ENCODE measurements at regions not wholly inside any gene's neighbourhood (a gene's known extent, or its start where the extent isn't known, plus 50 kb on each side); places are given as distances from the start of the nearest gene placed in this dataset.

DNA sequence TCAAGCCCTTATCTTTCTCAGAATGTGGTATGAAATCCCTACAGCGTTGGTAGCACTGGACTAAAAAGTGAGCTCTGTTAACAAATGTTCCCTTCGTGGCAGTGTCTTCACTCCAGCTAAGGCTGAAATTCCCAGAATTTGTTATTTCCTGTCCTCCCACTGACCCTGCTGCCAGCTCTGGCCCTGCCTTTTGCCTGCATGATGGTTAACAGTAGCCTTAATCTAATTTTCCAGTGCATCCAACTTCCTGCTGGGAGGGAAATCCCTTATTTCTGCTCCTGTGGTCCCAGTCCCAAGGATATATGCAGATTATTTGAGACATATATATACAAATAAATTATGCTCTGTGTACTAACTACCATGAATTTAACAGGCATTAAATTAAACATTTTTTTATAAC, 157.2 kb upstream of the CARMIL1 start (continued):
- TF ChIP-seq ZNF607 (CRISPR knock-in tag; IDR thresholded peaks at IDR 0.05; ENCODE audit: borderline replicate concordance) (no peak), EHMT2 (IDR thresholded peaks at IDR 0.05; ENCODE audit: borderline replicate concordance, low read depth, low read length) (no peak), GATAD2A (CRISPR knock-in tag; IDR thresholded peaks at IDR 0.05) (no peak), ZNF709 (CRISPR knock-in tag; IDR thresholded peaks at IDR 0.05) (no peak)

GRCh38 chr6:25122622-25123237, 156.4 kb upstream of the CARMIL1 start:
- H3K27ac ChIP-seq (ENCODE audit: extremely low read length, insufficient read depth, low read length) = no peak overlapping the region
- DNase-seq (ENCODE audit: low spot score) = no peak
- ATAC-seq = no peak
- no peak overlapping the region for H2AFZ ChIP-seq (ENCODE audit: low read length)
- intact Hi-C loops (cut with micrococcal nuclease; ENCODE audit: unreplicated experiment) (no loop called here), in situ Hi-C loops (cut with HindIII; ENCODE audit: extremely low pct_ligation_motif_present, low pct_unique_long_range_greater_than_20kb) (no loop called here)
- ChIA-PET CTCF (ENCODE audit: low intra/inter-chr PET ratio, low total read pairs) (no interaction called here), POLR2A (no interaction called here)
- whole genome bisulfite sequencing (ENCODE audit: low lambda C conversion rate) = 5% methylated on average over 3 of the region's 3 CpGs
- H3K27me3 ChIP-seq (ENCODE audit: control insufficient read depth in 1 of 2, insufficient read depth in 2 of 2, low read length in 2 of 2) = peaks cover 0 to 2% of the 10 kb centered on the region in 2 experiments; a peak in 1 of 5 replicates
- H3K9ac ChIP-seq (ENCODE audit: insufficient read depth, low read depth, low read length) = no peak overlapping the region
- H3K4me3 ChIP-seq (replicated peaks in 1 of 3; ENCODE audit: insufficient read depth in 1 of 3, low read depth in 2 of 3, low read length in 3 of 3) = no peak overlapping the region
- no peaks in the 10 kb centered on the region for H3K36me3 ChIP-seq (replicated peaks in 1 of 2; ENCODE audit: control insufficient read depth in 1 of 2, insufficient read depth in 2 of 2, low read length in 2 of 2)
- no peaks in the 10 kb centered on the region for H4K20me1 ChIP-seq (ENCODE audit: insufficient read depth, low read length)
- H3K9me3 ChIP-seq (ENCODE audit: low read length) = no peaks in the 10 kb centered on the region
- TF ChIP-seq, protein P1, sequence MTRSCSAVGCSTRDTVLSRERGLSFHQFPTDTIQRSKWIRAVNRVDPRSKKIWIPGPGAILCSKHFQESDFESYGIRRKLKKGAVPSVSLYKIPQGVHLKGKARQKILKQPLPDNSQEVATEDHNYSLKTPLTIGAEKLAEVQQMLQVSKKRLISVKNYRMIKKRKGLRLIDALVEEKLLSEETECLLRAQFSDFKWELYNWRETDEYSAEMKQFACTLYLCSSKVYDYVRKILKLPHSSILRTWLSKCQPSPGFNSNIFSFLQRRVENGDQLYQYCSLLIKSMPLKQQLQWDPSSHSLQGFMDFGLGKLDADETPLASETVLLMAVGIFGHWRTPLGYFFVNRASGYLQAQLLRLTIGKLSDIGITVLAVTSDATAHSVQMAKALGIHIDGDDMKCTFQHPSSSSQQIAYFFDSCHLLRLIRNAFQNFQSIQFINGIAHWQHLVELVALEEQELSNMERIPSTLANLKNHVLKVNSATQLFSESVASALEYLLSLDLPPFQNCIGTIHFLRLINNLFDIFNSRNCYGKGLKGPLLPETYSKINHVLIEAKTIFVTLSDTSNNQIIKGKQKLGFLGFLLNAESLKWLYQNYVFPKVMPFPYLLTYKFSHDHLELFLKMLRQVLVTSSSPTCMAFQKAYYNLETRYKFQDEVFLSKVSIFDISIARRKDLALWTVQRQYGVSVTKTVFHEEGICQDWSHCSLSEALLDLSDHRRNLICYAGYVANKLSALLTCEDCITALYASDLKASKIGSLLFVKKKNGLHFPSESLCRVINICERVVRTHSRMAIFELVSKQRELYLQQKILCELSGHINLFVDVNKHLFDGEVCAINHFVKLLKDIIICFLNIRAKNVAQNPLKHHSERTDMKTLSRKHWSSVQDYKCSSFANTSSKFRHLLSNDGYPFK (CRISPR knock-in tag; IDR thresholded peaks at IDR 0.05; ENCODE audit: borderline replicate concordance) = no peak
- no peak for TF ChIP-seq DMAP1 (CRISPR knock-in tag; IDR thresholded peaks at IDR 0.05)
- TF ChIP-seq SALL1 (CRISPR knock-in tag; IDR thresholded peaks at IDR 0.05) = no peak
- TF ChIP-seq ZMAT3 (CRISPR knock-in tag; conservative IDR thresholded peaks at IDR 0.05) = no peak
- TF ChIP-seq, protein P2, sequence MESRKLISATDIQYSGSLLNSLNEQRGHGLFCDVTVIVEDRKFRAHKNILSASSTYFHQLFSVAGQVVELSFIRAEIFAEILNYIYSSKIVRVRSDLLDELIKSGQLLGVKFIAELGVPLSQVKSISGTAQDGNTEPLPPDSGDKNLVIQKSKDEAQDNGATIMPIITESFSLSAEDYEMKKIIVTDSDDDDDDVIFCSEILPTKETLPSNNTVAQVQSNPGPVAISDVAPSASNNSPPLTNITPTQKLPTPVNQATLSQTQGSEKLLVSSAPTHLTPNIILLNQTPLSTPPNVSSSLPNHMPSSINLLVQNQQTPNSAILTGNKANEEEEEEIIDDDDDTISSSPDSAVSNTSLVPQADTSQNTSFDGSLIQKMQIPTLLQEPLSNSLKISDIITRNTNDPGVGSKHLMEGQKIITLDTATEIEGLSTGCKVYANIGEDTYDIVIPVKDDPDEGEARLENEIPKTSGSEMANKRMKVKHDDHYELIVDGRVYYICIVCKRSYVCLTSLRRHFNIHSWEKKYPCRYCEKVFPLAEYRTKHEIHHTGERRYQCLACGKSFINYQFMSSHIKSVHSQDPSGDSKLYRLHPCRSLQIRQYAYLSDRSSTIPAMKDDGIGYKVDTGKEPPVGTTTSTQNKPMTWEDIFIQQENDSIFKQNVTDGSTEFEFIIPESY (CRISPR knock-in tag; IDR thresholded peaks at IDR 0.05) = no peak
- TF ChIP-seq ARNT (IDR thresholded peaks at IDR 0.05) = no peak
- TF ChIP-seq ZFY (CRISPR knock-in tag; IDR thresholded peaks at IDR 0.05) = no peak
- TF ChIP-seq, protein P3, sequence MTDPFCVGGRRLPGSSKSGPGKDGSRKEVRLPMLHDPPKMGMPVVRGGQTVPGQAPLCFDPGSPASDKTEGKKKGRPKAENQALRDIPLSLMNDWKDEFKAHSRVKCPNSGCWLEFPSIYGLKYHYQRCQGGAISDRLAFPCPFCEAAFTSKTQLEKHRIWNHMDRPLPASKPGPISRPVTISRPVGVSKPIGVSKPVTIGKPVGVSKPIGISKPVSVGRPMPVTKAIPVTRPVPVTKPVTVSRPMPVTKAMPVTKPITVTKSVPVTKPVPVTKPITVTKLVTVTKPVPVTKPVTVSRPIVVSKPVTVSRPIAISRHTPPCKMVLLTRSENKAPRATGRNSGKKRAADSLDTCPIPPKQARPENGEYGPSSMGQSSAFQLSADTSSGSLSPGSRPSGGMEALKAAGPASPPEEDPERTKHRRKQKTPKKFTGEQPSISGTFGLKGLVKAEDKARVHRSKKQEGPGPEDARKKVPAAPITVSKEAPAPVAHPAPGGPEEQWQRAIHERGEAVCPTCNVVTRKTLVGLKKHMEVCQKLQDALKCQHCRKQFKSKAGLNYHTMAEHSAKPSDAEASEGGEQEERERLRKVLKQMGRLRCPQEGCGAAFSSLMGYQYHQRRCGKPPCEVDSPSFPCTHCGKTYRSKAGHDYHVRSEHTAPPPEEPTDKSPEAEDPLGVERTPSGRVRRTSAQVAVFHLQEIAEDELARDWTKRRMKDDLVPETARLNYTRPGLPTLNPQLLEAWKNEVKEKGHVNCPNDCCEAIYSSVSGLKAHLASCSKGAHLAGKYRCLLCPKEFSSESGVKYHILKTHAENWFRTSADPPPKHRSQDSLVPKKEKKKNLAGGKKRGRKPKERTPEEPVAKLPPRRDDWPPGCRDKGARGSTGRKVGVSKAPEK (CRISPR knock-in tag; IDR thresholded peaks at IDR 0.05; ENCODE audit: borderline replicate concordance) = no peak
- TF ChIP-seq ZNF598 (CRISPR knock-in tag; IDR thresholded peaks at IDR 0.05; ENCODE audit: borderline replicate concordance) = no peak
- TF ChIP-seq MAF1 (CRISPR knock-in tag; IDR thresholded peaks at IDR 0.05; ENCODE audit: borderline replicate concordance) = no peak
- TF ChIP-seq PAF1 (CRISPR knock-in tag; IDR thresholded peaks at IDR 0.05) = no peak
- H3K4me2 ChIP-seq (ENCODE audit: low read depth, low read length) = no peak overlapping the region
- no peak for FAIRE-seq
- no TSS peak for BruUV-seq (replicated peaks)
- H3K79me2 ChIP-seq (ENCODE audit: insufficient read depth, low read length) = no peaks in the 10 kb centered on the region
- no peaks in the 10 kb centered on the region for H3K4me1 ChIP-seq (ENCODE audit: insufficient read depth, low read length)
